CD4-positive, alpha-beta T cell treated with Interleukin-2 at 100 ng/mL for 4 hours (primary cell): ENCODE measurements at regions not wholly inside any gene's neighbourhood (a gene's known extent, or its start where the extent isn't known, plus 50 kb on each side); places are given as distances from the start of the nearest gene placed in this dataset.

Experiments
- DNase-seq: peaks from one replicate; pipeline ENCODE4 v3.0.0-alpha.2; 2020; ENCODE audit warnings: low spot score

DNA sequence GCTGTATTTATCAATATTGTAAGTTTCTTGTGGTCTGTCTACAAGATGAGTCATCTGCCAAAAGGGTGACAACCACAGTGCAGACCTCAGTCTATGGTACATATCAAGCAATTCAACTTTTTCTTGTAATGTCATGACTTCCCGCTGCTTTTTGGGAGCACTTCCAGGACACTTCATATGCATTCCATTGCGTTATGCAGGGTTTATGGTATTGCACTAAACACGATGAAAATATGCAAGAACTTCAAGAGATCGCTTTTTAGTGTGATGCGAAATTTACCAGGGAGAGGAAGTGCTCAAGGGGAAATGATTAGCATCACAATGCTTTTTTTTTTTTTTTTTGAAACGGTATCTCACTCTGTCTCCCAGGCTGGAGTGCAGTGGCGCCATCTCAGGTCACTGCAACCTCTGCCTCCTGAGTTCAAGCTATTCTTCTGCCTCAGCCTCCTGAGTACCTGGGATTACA, 166.5 kb downstream of the TFAP2A start:
- no peak for DNase-seq

DNA sequence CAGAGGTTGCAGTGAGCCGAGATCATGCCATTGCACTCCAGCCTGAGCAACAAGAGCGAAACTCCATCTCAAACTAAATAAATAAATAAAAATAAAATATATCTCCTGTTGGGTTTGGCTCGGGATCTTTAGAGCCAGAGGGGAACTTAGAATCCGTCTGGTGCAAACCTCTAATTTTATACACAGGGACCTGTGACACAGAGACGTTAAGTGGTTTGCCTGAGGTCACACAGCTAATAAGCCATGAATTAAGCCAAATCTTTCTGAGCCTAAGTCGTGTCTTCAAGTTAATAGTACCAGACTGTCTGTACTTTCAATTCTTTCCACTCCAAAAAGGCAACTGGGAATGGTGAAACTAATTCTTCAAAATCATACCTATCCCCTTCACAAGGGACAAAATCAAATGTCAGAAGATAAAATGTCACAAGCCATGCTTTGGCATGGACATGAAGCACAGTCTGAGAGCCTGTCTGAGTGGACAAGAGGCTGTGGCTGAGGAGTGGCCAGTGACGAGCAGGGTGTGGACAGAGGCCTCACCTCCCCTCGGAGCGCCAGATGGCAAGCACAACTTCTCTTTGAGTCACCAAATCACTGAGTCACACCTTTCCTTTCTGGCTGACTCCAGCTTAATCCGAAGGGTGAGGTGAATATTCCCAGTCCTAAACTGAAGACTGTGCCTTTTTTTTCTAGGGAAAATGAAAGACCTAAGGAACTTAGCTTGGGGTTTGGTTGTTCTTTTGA, 177.4 kb downstream of the TFAP2A start:
- DNase-seq = no peak

DNA sequence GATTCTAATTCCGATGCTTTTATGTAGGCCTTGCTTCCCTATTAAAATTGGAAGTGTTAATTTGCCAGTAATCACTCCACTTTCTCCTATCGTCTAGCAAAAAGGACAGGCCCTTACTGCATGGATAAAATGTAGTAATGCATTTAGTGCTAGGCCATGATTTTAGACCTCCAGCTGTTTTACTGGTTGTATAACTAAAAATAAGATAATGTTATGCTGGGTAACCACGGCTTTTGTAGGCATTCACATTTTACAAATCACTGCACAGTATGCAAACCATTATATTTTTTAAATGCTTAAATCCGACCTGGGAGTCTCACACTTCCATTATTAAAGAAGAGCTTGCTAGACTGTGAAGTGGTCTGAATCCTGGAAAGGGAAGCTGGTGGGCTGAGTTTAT, 179.5 kb downstream of the TFAP2A start:
- no peak for DNase-seq

DNA sequence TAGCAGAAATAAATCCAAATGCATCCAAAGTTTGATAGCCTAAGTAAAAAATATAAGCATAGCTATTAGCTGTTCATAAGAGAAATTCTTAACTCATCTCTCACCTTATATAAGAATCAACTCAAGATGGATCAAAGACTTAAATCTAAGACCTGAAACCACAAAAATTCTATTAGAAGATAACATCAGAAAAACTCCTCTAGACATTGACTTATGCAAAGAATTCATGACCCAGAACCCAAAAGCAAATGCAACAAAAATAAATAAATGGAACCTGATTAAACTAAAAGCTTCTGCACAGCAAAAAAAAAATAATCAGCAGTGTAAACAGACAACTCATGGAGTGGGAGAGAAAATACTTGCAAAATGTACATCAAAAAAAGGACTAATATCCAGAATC, 184.3 kb downstream of the TFAP2A start:
- no peak for DNase-seq

DNA sequence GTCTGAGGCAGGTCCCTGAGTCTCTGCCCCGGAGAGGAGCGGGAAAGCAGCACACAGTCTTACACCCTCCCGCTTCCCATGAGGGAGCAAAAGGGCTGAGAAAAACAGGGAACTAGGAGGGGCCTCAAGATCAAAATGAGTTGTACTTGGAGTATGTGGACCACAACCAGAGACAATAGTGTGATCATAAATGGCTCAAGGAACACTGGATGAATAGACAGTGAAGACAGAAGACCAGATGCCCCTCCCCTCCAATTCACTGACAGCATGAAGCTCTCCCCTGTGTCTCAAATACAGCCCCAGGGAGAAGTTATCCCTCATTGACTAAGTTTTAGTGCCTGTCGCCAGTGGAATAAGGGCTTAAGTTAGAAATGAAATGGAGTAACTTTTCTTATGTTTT, 191.0 kb downstream of the TFAP2A start:
- no peak for DNase-seq

DNA sequence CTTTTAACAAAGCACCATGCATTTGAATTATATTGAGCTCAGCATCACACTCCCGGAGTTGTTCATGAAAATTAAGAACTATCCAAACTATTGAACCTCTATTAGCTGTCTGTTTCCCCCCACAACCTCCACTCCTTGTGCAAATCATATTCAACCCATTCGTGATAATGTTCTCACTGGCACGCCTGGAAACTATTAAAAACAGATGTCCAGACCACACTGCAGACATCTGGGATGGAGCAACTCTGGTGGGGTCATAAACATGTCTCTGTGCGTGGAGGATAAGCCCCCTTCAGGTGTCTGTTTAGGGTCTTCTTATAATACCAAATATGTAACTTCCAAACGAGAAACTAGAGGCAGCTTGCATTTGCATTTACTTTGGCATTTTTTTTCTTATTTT, 193.7 kb downstream of the TFAP2A start:
- no peak for DNase-seq

DNA sequence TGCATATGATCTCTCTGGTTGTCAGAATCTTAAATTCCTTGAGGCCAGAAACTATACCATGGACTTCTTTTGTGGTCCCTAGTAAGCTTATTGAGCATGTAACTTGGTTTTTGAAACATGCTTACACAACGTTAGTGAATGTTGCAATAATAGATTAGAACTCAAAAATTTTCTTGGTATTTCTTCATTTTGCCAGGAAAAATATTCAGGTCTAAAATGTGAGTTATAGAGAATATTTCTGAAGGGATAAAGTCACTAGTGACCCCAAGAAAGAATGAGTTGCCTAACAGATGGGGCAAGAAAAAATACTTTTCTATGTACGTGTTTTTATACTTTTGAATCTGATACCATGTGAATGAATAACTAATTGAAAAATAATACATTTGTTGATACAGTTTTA, 195.4 kb downstream of the TFAP2A start:
- DNase-seq = no peak

DNA sequence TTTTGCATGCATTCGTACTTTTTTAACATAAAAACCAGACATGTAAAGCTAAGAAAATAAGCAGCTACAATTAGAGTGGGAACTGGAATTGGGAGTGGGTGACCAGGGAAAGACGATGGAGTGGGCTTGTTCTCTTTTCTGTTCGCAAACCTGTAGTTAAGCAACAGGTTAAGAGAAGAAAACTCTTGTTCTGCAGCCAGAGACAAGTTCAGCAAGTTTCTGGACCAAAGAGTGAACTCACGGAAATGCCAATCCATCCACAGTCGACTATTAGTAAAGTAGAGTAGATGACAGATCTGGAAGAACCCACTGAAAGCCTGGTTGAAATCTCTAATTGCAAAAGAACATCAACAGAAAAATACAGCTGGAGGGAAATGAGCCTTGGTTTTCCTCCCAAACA, 197.8 kb downstream of the TFAP2A start:
- DNase-seq = no peak

DNA sequence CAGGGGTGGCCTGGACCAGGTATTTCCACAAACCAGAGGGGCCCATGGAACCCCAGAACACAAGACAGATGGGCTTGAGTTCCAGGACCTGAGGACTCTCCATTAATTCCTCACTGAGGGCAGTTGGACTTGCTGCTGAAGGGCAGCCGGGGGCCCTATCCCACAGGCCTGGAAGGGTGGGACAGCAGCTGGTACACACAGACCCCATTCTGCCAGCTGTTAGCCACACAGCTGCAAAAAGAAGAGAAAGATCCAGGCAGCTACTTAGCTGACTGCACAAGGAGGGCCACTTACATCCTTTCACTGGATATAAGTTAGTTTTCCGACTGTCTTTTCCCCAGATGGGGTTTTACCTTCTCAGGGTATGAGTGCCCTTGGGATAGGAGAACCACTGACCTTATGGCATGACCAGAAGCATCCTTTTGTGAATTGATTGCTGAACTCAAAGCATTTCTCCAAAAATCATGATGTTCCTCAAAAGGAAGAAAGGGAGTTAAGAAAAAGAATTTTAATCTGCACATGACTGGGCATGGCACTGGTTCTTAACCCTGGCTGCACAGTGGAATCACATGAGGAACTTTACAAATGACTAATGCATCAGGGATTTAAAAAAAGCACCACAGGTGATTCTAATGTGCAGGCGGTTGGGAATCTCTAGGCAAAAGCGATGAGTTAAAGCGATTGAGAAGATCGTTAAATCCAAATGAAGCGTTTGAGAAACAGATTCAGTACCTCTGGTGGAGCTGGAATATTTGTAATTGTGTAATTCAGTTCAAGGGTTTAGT, 199.4 kb downstream of the TFAP2A start:
- no peak for DNase-seq

DNA sequence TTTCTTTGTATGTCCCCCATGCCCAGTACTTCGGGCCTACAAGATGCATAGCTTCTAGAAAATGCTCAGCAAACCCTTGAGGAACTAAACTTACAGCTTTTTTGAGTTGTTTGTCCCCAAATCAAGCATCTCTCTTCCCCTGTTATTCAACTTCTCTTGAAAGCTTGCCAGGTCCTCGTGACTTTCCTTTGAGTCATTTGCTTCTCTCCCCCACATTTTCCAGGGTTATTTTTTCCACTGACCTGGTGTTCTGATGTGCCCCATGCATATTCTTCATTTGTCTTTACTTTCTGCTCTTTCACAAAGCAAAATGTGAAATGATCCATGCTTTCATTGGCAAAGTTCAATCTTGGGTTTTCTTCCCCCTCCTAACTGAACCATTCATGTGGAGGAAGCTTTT, 204.8 kb downstream of the TFAP2A start:
- no peak for DNase-seq

DNA sequence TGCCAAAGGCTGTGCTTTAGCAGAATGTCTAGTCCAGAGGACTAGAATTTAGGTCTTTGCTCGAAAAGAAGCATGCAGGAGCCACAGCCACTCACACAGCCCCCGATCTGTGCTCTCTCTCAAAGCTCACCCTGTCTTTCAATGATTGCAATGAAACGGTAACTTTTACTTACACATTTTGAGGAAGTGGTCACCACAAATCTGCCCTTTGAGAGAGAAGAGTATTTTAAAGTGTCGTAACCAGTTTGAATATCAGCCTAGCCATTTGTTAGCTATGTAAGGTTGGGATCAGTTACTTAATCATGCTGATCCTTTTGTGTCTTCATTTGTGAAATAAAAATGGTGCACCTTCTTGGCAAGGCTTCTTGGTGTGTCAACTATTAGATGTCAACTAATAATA, 209.0 kb downstream of the TFAP2A start:
- no peak for DNase-seq

DNA sequence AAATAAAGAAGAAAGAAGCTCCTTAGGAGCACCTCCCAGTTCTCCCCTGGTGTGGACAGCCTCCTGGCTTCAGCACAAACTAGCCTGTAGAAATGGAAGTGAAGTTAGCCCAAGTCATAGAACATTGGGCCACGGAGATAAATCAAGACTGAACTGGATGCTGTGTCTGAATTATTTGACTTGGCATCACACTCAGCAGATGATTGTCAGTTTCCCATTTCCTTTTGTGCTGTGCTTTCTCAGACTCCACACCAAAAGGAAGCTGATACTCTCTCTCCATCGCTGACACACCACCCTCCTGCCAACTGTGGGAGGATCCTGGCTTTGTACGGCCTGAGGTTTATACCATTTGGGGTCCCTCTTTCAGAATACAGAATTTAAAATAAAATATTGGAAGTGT, 209.8 kb downstream of the TFAP2A start:
- no peak for DNase-seq

DNA sequence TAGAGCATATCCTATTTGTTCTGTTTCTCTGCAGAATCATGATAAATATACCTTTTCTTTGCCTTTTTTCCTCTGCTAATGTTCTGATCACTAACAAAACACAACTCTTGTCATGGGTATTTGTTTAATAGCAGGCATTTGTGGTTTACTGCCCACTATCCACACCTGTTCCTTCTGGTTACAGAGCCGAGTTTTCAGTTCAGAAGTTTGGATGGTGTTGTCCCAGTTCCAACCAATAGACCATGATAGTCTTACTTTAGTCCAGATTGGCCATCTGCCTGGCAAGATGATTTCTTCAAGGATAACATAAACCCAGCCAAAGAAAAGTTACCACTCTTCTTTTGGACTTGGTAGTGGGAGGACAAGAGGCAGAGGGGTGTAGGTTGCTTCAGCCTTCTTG, 211.2 kb downstream of the TFAP2A start:
- DNase-seq = no peak

DNA sequence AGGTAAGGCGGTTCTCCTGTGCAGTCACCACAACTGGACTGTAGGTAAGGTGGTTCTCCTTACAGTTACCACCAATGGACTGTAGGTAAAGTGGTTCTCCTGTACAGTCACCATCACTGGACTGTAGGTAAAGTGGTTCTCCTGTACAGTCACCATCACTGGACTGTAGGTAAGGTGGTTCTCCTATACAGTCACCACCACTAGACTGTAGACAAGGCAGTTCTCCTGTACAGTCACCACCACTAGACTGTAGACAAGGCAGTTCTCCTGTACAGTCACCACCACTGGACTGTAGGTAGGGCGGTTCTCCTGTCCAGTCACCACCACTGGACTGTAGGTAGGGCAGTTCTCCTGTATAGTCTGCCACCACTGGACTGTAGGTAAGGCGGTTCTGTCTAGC, 212.3 kb downstream of the TFAP2A start:
- no peak for DNase-seq

DNA sequence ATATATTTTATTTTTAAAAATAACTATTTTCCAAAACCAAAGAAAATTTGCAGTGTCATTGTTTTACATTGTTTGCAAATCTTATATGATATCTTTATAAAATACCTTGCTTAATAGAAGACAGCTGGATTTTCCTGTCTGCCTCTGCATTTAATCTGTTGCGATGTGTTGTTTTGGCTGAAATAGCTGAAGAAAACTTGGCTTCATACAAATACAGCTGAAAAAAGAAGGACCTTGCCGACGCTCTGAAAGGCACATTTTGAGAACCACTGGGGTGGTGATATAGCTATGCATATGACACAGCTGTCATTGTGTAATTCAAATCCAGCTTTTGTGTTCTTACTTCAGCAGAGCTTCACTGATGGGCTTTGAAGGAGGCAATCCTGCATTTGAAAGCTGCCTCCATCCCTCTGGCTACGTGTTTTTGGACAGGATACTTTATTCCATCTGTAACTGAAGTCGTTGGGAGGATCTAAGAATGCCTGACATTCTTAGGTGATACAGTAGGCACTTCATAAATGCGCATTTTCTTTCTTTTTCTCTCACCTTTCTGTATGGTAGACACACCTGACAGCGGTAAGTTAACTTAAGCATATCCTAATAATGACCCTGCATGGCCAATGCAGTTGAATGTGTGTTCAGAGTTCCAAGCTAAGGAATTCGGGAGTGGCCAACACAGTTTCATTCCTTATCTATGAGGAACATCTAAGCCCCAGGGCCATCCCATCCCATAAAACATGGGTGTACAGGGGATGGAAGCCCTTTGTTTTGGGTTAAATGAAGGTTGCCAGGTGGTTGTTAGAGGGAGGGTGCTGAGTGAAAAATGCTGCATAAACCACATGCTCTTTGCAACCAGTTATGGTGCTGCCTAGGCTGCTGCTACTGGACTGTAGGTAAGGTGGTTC, 213.0 kb downstream of the TFAP2A start:
- no peak for DNase-seq

DNA sequence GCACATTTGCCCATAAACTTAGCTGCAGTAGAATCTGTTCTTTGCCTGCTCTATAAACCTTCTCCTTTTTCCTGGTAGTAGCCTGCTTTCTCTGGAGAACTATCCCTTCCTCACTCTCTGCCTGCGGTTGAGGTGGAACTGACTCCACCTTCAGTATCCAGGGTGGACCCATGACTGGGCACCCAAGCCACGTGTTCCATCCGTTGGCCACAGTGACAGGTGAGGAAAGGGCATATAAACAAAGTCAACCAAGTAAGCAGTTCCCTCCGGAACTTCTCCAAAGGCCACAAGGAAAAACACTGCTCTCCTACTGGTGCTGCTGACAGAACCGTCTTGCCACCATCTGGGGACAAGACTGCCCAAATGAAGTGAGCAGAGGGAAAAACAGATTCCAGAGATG, 218.8 kb downstream of the TFAP2A start:
- DNase-seq = no peak

DNA sequence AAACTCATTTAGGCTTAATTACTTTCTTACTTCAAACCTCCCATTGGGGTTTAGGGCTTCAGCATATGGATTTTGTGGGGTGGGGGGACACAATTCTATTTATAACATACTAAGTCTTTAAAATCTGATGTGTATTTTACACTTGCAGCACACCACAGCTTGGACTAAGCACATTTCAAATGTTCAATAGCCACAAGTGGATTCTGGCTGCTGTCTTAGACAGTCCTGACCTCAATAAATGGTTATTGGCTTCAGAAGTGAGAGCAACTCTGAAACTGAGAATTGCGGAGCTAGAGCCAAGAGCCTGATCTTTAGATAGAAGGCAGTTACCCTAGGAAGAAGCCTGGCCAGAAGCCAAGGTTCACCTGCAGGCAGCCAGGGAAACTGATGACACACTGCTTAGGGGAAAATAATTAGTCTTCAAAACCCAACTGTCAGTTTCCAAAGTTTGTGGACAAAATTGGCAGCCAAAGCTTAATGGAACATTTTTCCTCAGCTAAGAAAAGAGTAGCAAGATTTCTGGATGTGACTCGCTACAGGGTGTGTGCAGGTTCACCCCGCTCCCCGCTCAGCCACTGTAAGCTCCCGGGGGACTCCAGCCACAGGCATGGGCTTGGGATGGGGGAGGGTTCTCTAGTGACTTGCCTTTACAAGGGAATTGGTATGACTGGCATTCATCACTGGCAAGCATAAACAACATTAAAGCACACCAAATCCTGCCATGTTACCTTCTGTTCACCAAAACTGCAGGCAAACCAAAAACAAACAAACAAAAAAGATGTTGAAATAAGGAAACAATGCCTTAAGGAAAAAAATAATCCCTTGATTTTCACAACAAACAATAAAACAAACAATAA, 219.8 kb downstream of the TFAP2A start:
- no peak for DNase-seq

DNA sequence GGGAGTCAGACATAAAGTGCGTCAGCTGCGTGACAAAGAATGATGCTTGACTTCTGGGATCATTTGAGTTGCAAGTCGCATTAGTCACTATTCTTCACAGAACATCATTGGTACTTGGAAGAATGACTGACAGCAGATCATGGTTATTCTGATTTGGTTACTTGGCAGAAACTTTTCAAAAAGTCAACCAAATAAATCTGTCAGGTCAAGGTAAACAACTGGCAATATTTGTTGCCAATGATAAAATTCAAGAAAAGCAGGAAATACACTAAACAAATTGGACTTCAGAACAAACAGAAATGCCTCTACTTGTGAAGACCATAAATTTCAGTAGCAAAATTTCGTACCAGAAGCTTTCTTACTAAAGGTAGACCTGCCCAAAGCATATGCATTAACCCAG, 221.6 kb downstream of the TFAP2A start:
- no peak for DNase-seq

DNA sequence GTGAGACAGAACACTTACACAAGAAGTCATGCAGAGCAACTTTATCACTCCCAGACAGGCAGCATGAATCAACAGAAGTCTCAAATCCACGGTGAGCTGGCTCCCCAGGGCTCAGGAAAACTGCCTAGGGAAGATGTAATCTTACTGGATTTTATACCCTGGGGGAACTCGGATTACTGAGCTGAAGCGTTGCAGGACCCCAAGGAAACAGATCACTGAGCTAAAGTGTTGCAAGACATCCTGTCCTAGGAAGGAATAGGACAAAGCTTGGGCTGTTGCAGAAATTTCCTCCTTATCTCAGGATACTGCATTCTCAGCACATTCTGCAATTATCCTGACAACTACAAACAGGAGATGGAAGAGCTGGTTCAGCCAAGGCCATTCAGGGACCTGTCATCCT, 224.8 kb downstream of the TFAP2A start:
- no peak for DNase-seq

DNA sequence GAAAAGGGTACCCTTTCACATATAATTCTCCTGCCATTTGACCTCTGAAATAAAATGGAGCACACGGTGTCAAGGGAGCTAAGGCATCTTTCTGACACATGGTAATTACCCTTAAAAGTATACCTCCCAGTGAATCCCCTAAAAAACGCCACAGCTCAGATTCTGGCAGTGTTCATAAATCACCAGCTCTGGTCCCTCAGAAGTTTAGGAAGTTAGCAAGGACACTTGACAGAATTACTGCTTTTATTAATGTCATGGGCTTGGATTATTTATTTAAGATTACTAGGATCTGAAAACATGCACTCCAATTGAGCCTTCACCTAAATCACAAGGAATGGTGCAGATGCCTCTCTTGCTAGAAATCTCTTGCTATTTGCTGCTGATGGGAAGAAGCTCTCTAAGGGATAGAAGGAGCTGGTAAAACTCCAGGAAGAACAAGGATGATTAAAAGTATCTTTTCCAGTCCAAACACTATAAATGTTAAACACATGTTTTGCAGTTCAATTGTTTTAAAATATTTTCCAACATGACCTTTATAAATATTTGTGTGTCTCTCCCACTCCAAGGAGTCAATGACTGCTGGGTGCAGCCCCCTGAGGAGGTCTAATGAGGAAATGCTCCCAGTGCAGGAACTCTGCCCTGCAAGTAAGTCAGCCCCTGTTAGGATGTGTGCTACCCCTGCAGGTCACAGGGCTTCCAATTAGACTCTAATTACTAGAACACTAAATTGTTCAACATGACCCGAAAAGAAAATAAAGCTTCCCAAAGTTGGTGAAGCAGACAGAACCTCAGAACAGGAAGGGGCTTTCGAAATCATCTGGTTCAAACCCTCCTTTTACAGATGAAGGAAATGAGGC, 230.3 kb downstream of the TFAP2A start:
- no peak for DNase-seq
